ENCODE measurements at regions not wholly inside any gene's neighbourhood (a gene's known extent, or its start where the extent isn't known, plus 50 kb on each side); places are given as distances from the start of the nearest gene placed in this dataset.

- no peak for DNase-seq
- Mint-ChIP-seq H3K36me3 (no peaks in the 10 kb centered on the region), H3K9me3 (peaks cover 2 to 47% (median 26%) of the 10 kb centered on the region in 6 donors), H3K27me3 (ENCODE audit: low read depth in 3 of 3) (peaks cover 0 to 1% (median 0%) of the 10 kb centered on the region in 3 donors), H3K27ac (no peak overlapping the region), H3K4me1 (no peaks in the 10 kb centered on the region), H3K4me3 (no peak overlapping the region)
Measured at GRCh38 chr3:165491487-165491886, 295.3 kb upstream of the SLITRK3 start.

GRCh38 chr3:165476399-165477060 is 280.3 kb upstream of the SLITRK3 start:
- Mint-ChIP-seq H3K9me3 (peaks cover 2 to 26% (median 14%) of the 10 kb centered on the region in 6 donors), H3K27ac (no peak overlapping the region), H3K36me3 (no peaks in the 10 kb centered on the region), H3K4me3 (no peak overlapping the region), H3K27me3 (ENCODE audit: low read depth in 3 of 3) (no peaks in the 10 kb centered on the region), H3K4me1 (no peaks in the 10 kb centered on the region)
- DNase-seq, result no peak

- DNase-seq, result no peak
- Mint-ChIP-seq H3K36me3 (peaks cover 0 to 3% (median 0%) of the 10 kb centered on the region in 3 donors), H3K27me3 (ENCODE audit: low read depth in 3 of 3) (no peaks in the 10 kb centered on the region), H3K4me3 (no peak overlapping the region), H3K27ac (no peak overlapping the region), H3K9me3 (peaks cover 6 to 53% (median 23%) of the 10 kb centered on the region in 6 donors), H3K4me1 (no peaks in the 10 kb centered on the region)
Measured at GRCh38 chr3:165466856-165467255, 270.7 kb upstream of the SLITRK3 start.

- Mint-ChIP-seq H3K4me3 (no peak overlapping the region), H3K9me3 (peaks cover 3 to 47% (median 18%) of the 10 kb centered on the region in 6 donors), H3K27me3 (ENCODE audit: low read depth in 3 of 3) (peaks cover 0 to 1% (median 0%) of the 10 kb centered on the region in 3 donors), H3K27ac (no peak overlapping the region), H3K4me1 (no peaks in the 10 kb centered on the region), H3K36me3 (no peaks in the 10 kb centered on the region)
- no peak for DNase-seq
Measured at GRCh38 chr3:165464736-165465135, 268.6 kb upstream of the SLITRK3 start.

GRCh38 chr3:165463531-165463930 is 267.3 kb upstream of the SLITRK3 start:
- no peak for DNase-seq
- H3K9me3 Mint-ChIP-seq, result peaks cover 3 to 40% (median 15%) of the 10 kb centered on the region in 6 donors
- H3K36me3 Mint-ChIP-seq, result no peaks in the 10 kb centered on the region
- H3K4me3 Mint-ChIP-seq, result no peak overlapping the region
- H3K4me1 Mint-ChIP-seq, result no peaks in the 10 kb centered on the region
- H3K27ac Mint-ChIP-seq, result no peak overlapping the region
- H3K27me3 Mint-ChIP-seq (ENCODE audit: low read depth in 3 of 3), result peaks cover 0 to 1% (median 0%) of the 10 kb centered on the region in 3 donors

- peaks cover 0 to 1% (median 0%) of the 10 kb centered on the region in 3 donors for H3K27me3 Mint-ChIP-seq (ENCODE audit: low read depth in 3 of 3)
- no peaks in the 10 kb centered on the region for H3K4me1 Mint-ChIP-seq
- no peak for DNase-seq
- H3K4me3 Mint-ChIP-seq, result no peak overlapping the region
- H3K27ac Mint-ChIP-seq, result no peak overlapping the region
- no peaks in the 10 kb centered on the region for H3K36me3 Mint-ChIP-seq
- peaks cover 3 to 32% (median 15%) of the 10 kb centered on the region in 6 donors for H3K9me3 Mint-ChIP-seq
Measured at GRCh38 chr3:165462636-165463334, 266.6 kb upstream of the SLITRK3 start.

- no peaks in the 10 kb centered on the region for H3K36me3 Mint-ChIP-seq
- H3K9me3 Mint-ChIP-seq, result peaks cover 0 to 28% (median 11%) of the 10 kb centered on the region in 6 donors
- no peak overlapping the region for H3K4me3 Mint-ChIP-seq
- H3K4me1 Mint-ChIP-seq, result no peaks in the 10 kb centered on the region
- no peak overlapping the region for H3K27ac Mint-ChIP-seq
- H3K27me3 Mint-ChIP-seq (ENCODE audit: low read depth in 3 of 3), result peaks cover 0 to 1% (median 0%) of the 10 kb centered on the region in 3 donors
- DNase-seq, result no peak
Measured at GRCh38 chr3:165459924-165460835, 264.0 kb upstream of the SLITRK3 start.

GRCh38 chr3:165459111-165459510 is 262.9 kb upstream of the SLITRK3 start:
- H3K27ac Mint-ChIP-seq, result no peak overlapping the region
- H3K36me3 Mint-ChIP-seq, result no peaks in the 10 kb centered on the region
- H3K27me3 Mint-ChIP-seq (ENCODE audit: low read depth in 3 of 3), result peaks cover 0 to 1% (median 1%) of the 10 kb centered on the region in 3 donors
- no peak for DNase-seq
- H3K4me3 Mint-ChIP-seq, result no peak overlapping the region
- H3K9me3 Mint-ChIP-seq, result peaks cover under 1 to 31% (median 14%) of the 10 kb centered on the region in 6 donors
- H3K4me1 Mint-ChIP-seq, result no peaks in the 10 kb centered on the region

GRCh38 chr3:165457096-165457495 is 260.9 kb upstream of the SLITRK3 start:
- Mint-ChIP-seq H3K36me3 (no peaks in the 10 kb centered on the region), H3K4me1 (no peaks in the 10 kb centered on the region), H3K27ac (no peak overlapping the region), H3K9me3 (peaks cover 17 to 47% (median 26%) of the 10 kb centered on the region in 6 donors), H3K27me3 (ENCODE audit: low read depth in 3 of 3) (peaks cover 0 to 1% (median 1%) of the 10 kb centered on the region in 3 donors), H3K4me3 (no peak overlapping the region)
- no peak for DNase-seq

- DNase-seq, result no peak
- H3K36me3 Mint-ChIP-seq, result no peaks in the 10 kb centered on the region
- H3K4me1 Mint-ChIP-seq, result no peaks in the 10 kb centered on the region
- peaks cover 17 to 50% (median 34%) of the 10 kb centered on the region in 6 donors for H3K9me3 Mint-ChIP-seq
- H3K27me3 Mint-ChIP-seq (ENCODE audit: low read depth in 3 of 3), result peaks cover 0 to 4% (median 1%) of the 10 kb centered on the region in 3 donors
- no peak overlapping the region for H3K27ac Mint-ChIP-seq
- H3K4me3 Mint-ChIP-seq, result no peak overlapping the region
Measured at GRCh38 chr3:165455793-165456192, 259.6 kb upstream of the SLITRK3 start.

- no peak for DNase-seq
- Mint-ChIP-seq H3K27me3 (ENCODE audit: low read depth in 3 of 3) (peaks cover 0 to 2% (median 1%) of the 10 kb centered on the region in 3 donors), H3K27ac (no peak overlapping the region), H3K9me3 (peaks cover 13 to 50% (median 33%) of the 10 kb centered on the region in 6 donors), H3K4me1 (no peaks in the 10 kb centered on the region), H3K36me3 (no peaks in the 10 kb centered on the region), H3K4me3 (no peak overlapping the region)
Measured at GRCh38 chr3:165455360-165455759, 259.2 kb upstream of the SLITRK3 start.

GRCh38 chr3:165451371-165452070 is 255.3 kb upstream of the SLITRK3 start:
- Mint-ChIP-seq H3K27me3 (ENCODE audit: low read depth in 3 of 3) (peaks cover 0 to 2% (median 1%) of the 10 kb centered on the region in 3 donors), H3K36me3 (no peaks in the 10 kb centered on the region), H3K9me3 (peaks cover 11 to 80% (median 50%) of the 10 kb centered on the region in 6 donors), H3K4me1 (no peaks in the 10 kb centered on the region), H3K27ac (no peak overlapping the region), H3K4me3 (no peak overlapping the region)
- no peak for DNase-seq

GRCh38 chr3:165446555-165446954 is 250.4 kb upstream of the SLITRK3 start:
- Mint-ChIP-seq H3K9me3 (peaks cover 9 to 52% (median 34%) of the 10 kb centered on the region in 6 donors), H3K36me3 (no peaks in the 10 kb centered on the region), H3K4me3 (no peak overlapping the region), H3K4me1 (no peaks in the 10 kb centered on the region), H3K27me3 (ENCODE audit: low read depth in 3 of 3) (peaks cover 0 to 5% (median 0%) of the 10 kb centered on the region in 3 donors), H3K27ac (no peak overlapping the region)
- DNase-seq, result no peak
